ENCODE measurements at regions not wholly inside any gene's neighbourhood (a gene's known extent, or its start where the extent isn't known, plus 50 kb on each side); places are given as distances from the start of the nearest gene placed in this dataset.

DNA sequence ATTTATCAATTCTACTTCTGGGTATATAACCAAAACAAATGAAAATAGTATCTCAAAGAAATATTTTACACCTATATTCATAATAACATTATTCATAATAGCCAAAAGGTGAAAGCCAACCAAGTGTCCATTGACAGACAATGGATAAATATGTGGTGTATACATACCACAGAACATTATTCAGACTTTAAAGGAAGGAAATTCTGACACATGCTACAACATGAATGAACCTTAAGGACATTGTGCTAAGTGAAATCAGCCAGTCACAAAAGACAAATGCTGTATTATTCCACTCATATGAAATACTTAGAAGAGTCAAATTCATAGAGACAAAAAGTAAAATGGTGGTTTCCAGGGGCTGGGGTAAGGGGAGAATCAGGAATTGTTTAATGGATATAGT lies 370.5 kb upstream of the CHAC2 start:
- H3K4me3 ChIP-seq (ENCODE audit: low read depth, low read length) = no peak overlapping the region
- H3K4me1 ChIP-seq = no peaks in the 10 kb centered on the region
- TF ChIP-seq, protein P1, sequence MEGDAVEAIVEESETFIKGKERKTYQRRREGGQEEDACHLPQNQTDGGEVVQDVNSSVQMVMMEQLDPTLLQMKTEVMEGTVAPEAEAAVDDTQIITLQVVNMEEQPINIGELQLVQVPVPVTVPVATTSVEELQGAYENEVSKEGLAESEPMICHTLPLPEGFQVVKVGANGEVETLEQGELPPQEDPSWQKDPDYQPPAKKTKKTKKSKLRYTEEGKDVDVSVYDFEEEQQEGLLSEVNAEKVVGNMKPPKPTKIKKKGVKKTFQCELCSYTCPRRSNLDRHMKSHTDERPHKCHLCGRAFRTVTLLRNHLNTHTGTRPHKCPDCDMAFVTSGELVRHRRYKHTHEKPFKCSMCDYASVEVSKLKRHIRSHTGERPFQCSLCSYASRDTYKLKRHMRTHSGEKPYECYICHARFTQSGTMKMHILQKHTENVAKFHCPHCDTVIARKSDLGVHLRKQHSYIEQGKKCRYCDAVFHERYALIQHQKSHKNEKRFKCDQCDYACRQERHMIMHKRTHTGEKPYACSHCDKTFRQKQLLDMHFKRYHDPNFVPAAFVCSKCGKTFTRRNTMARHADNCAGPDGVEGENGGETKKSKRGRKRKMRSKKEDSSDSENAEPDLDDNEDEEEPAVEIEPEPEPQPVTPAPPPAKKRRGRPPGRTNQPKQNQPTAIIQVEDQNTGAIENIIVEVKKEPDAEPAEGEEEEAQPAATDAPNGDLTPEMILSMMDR (IDR thresholded peaks at IDR 0.05; ENCODE audit: low read depth, low read length) = no peak
- H3K27me3 ChIP-seq = no peaks in the 10 kb centered on the region
- no peak for DNase-seq
- no peaks in the 10 kb centered on the region for H3K9me3 ChIP-seq
- no peaks in the 10 kb centered on the region for H3K36me3 ChIP-seq

DNA sequence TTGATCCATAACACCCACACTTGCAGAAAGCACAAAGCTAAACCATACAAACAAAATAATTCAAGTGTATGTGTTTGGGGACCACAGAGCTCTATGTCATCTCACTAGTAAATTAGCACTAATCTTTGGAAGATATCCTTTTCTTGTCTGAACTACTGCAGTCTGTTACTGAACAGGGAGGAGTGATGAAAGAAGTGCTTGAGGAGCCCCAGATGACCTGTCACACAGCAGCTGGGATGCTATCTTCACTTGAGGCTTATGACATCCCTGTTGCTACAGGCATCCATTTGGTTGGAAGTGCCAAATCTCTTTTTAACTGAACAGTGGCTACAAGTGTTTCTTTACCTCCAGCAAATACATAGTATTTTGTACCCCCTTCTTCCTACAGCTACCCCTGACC lies 386.3 kb upstream of the CHAC2 start:
- TF ChIP-seq, protein P1 (IDR thresholded peaks at IDR 0.05; ENCODE audit: low read depth, low read length) = no peak
- H3K4me3 ChIP-seq (ENCODE audit: low read depth, low read length) = no peak overlapping the region
- H3K9me3 ChIP-seq = no peaks in the 10 kb centered on the region
- H3K36me3 ChIP-seq = no peaks in the 10 kb centered on the region
- no peaks in the 10 kb centered on the region for H3K4me1 ChIP-seq
- no peak for DNase-seq
- no peaks in the 10 kb centered on the region for H3K27me3 ChIP-seq

DNA sequence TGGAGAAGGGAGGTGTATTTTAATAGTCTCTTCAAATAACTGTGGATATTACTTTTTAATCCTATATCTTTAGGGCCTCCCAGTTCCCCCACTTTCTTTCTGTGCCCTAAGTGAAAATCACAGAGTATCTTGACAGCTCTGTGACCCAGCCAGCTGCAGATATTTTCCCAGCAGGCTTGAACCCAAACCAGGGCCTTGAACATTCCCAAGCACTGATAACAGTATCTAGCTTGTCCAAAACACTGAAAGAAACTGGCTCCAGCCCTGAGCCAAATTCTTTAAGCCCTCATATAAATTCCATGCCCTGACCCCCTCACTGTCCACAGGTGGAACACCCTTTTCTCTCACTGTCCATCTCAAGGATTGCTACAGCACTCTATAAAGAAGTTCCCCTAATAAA lies 388.1 kb upstream of the CHAC2 start:
- H3K4me1 ChIP-seq = no peaks in the 10 kb centered on the region
- TF ChIP-seq, protein P1 (IDR thresholded peaks at IDR 0.05; ENCODE audit: low read depth, low read length) = no peak
- no peak for DNase-seq

GRCh38 chr2:53378791-53379190 lies 388.8 kb upstream of the CHAC2 start:
- Histone ChIP-seq H3K4me3 (ENCODE audit: low read depth, low read length) (no peak overlapping the region), H3K27me3 (no peaks in the 10 kb centered on the region), H3K9me3 (no peaks in the 10 kb centered on the region), H3K36me3 (no peaks in the 10 kb centered on the region), H3K4me1 (no peaks in the 10 kb centered on the region)
- TF ChIP-seq, protein P1 (IDR thresholded peaks at IDR 0.05; ENCODE audit: low read depth, low read length) = no peak
- DNase-seq = no peak

More for the DNA sequence above, 388.1 kb upstream of the CHAC2 start:
- Histone ChIP-seq H3K9me3 (no peaks in the 10 kb centered on the region), H3K36me3 (no peaks in the 10 kb centered on the region), H3K4me3 (ENCODE audit: low read depth, low read length) (no peak overlapping the region), H3K27me3 (no peaks in the 10 kb centered on the region)

GRCh38 chr2:53373126-53373525 lies 394.5 kb upstream of the CHAC2 start:
- TF ChIP-seq, protein P1 (IDR thresholded peaks at IDR 0.05; ENCODE audit: low read depth, low read length) = no peak
- Histone ChIP-seq H3K36me3 (no peaks in the 10 kb centered on the region), H3K4me1 (no peaks in the 10 kb centered on the region), H3K4me3 (ENCODE audit: low read depth, low read length) (no peak overlapping the region), H3K9me3 (no peaks in the 10 kb centered on the region), H3K27me3 (no peaks in the 10 kb centered on the region)
- no peak for DNase-seq

GRCh38 chr2:53366543-53366942 lies 401.1 kb upstream of the CHAC2 start:
- Histone ChIP-seq H3K36me3 (no peaks in the 10 kb centered on the region), H3K9me3 (no peaks in the 10 kb centered on the region), H3K4me3 (ENCODE audit: low read depth, low read length) (no peak overlapping the region), H3K27me3 (no peaks in the 10 kb centered on the region), H3K4me1 (no peaks in the 10 kb centered on the region)
- no peak for DNase-seq
- TF ChIP-seq, protein P1 (IDR thresholded peaks at IDR 0.05; ENCODE audit: low read depth, low read length) = no peak

All from BE2C (cell line).